ENCODE measurements at regions not wholly inside any gene's neighbourhood (a gene's known extent, or its start where the extent isn't known, plus 50 kb on each side); places are given as distances from the start of the nearest gene placed in this dataset.

DNA sequence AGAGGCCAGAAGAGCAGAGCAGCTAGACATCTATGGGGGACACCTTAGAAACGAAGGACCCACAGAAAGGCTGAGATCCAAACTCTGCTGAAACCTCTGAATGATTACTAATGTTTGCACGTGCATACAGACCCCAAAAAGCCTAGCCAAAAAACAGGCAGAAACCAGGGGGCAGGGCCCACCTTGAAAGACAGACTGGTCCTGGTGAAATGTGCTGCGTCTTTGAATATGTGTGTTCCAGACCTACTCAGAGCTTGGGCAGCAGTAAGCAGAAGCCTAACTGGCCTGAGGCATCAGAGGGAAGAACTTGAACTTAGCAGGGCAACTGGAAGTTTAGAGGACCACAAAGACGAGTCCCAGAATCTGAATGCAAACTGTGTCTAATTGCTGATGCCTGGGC is 251.8 kb downstream of the TEX36 start:
- Mint-ChIP-seq H3K4me1 (ENCODE audit: unreplicated experiment) (no peaks in the 10 kb centered on the region), H3K27ac (ENCODE audit: unreplicated experiment) (no peak overlapping the region), H3K27me3 (ENCODE audit: unreplicated experiment) (peaks cover 2% of the 10 kb centered on the region), H3K36me3 (ENCODE audit: unreplicated experiment) (no peaks in the 10 kb centered on the region), H3K4me3 (ENCODE audit: unreplicated experiment) (no peak overlapping the region), H3K9me3 (ENCODE audit: unreplicated experiment) (peaks cover 11% of the 10 kb centered on the region)
- TF ChIP-seq, protein P1, sequence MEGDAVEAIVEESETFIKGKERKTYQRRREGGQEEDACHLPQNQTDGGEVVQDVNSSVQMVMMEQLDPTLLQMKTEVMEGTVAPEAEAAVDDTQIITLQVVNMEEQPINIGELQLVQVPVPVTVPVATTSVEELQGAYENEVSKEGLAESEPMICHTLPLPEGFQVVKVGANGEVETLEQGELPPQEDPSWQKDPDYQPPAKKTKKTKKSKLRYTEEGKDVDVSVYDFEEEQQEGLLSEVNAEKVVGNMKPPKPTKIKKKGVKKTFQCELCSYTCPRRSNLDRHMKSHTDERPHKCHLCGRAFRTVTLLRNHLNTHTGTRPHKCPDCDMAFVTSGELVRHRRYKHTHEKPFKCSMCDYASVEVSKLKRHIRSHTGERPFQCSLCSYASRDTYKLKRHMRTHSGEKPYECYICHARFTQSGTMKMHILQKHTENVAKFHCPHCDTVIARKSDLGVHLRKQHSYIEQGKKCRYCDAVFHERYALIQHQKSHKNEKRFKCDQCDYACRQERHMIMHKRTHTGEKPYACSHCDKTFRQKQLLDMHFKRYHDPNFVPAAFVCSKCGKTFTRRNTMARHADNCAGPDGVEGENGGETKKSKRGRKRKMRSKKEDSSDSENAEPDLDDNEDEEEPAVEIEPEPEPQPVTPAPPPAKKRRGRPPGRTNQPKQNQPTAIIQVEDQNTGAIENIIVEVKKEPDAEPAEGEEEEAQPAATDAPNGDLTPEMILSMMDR (IDR thresholded peaks at IDR 0.05), result no peak
- peak; percentile 57 for DNase-seq (ENCODE audit: extremely low spot score, unreplicated experiment)

GRCh38 chr10:125428054-125428453 is 254.9 kb downstream of the TEX36 start:
- H3K4me3 Mint-ChIP-seq (ENCODE audit: unreplicated experiment), result no peak overlapping the region
- no peak for DNase-seq (ENCODE audit: extremely low spot score, unreplicated experiment)
- TF ChIP-seq, protein P1 (IDR thresholded peaks at IDR 0.05), result no peak
- H3K27ac Mint-ChIP-seq (ENCODE audit: unreplicated experiment), result no peak overlapping the region
- no peaks in the 10 kb centered on the region for H3K4me1 Mint-ChIP-seq (ENCODE audit: unreplicated experiment)
- H3K9me3 Mint-ChIP-seq (ENCODE audit: unreplicated experiment), result peaks cover 11% of the 10 kb centered on the region
- H3K36me3 Mint-ChIP-seq (ENCODE audit: unreplicated experiment), result no peaks in the 10 kb centered on the region
- H3K27me3 Mint-ChIP-seq (ENCODE audit: unreplicated experiment), result peaks cover 2% of the 10 kb centered on the region

- Mint-ChIP-seq H3K36me3 (ENCODE audit: unreplicated experiment) (no peaks in the 10 kb centered on the region), H3K27me3 (ENCODE audit: unreplicated experiment) (no peaks in the 10 kb centered on the region), H3K4me1 (ENCODE audit: unreplicated experiment) (no peaks in the 10 kb centered on the region), H3K4me3 (ENCODE audit: unreplicated experiment) (no peak overlapping the region), H3K27ac (ENCODE audit: unreplicated experiment) (no peak overlapping the region), H3K9me3 (ENCODE audit: unreplicated experiment) (no peaks in the 10 kb centered on the region)
- peak; percentile 53 for DNase-seq (ENCODE audit: extremely low spot score, unreplicated experiment)
- TF ChIP-seq, protein P1 (IDR thresholded peaks at IDR 0.05), result no peak
Observed at GRCh38 chr10:125424191-125424847, 258.6 kb downstream of the TEX36 start.

- DNase-seq (ENCODE audit: extremely low spot score, unreplicated experiment), result no peak
- Mint-ChIP-seq H3K9me3 (ENCODE audit: unreplicated experiment) (no peaks in the 10 kb centered on the region), H3K4me1 (ENCODE audit: unreplicated experiment) (no peaks in the 10 kb centered on the region), H3K27me3 (ENCODE audit: unreplicated experiment) (no peaks in the 10 kb centered on the region), H3K4me3 (ENCODE audit: unreplicated experiment) (no peak overlapping the region), H3K36me3 (ENCODE audit: unreplicated experiment) (no peaks in the 10 kb centered on the region), H3K27ac (ENCODE audit: unreplicated experiment) (no peak overlapping the region)
- TF ChIP-seq, protein P1 (IDR thresholded peaks at IDR 0.05), result no peak
Observed at GRCh38 chr10:125423569-125423968, 259.4 kb downstream of the TEX36 start.

GRCh38 chr10:125419831-125420230 is 259.5 kb upstream of the CTBP2 start:
- Mint-ChIP-seq H3K9me3 (ENCODE audit: unreplicated experiment) (no peaks in the 10 kb centered on the region), H3K36me3 (ENCODE audit: unreplicated experiment) (no peaks in the 10 kb centered on the region), H3K4me3 (ENCODE audit: unreplicated experiment) (no peak overlapping the region), H3K4me1 (ENCODE audit: unreplicated experiment) (no peaks in the 10 kb centered on the region), H3K27ac (ENCODE audit: unreplicated experiment) (no peak overlapping the region), H3K27me3 (ENCODE audit: unreplicated experiment) (no peaks in the 10 kb centered on the region)
- peak; percentile 60 for DNase-seq (ENCODE audit: extremely low spot score, unreplicated experiment)
- TF ChIP-seq, protein P1 (IDR thresholded peaks at IDR 0.05), result no peak
